GM12875 (cell line): ENCODE measurements at regions not wholly inside any gene's neighbourhood (a gene's known extent, or its start where the extent isn't known, plus 50 kb on each side); places are given as distances from the start of the nearest gene placed in this dataset.

Experiments
- H3K4me3 ChIP-seq: one replicate; pipeline ENCODE4 v1.5.1; 2011; ENCODE audit warnings: low read depth, low read length, control low read depth
- CTCF ChIP-seq: IDR thresholded peaks from 2 replicates; pipeline ENCODE4 v1.5.1; 2011; ENCODE audit warnings: low read depth, mild to moderate bottlenecking, control low read depth, inconsistent platforms, low read length, moderate library complexity, borderline replicate concordance; ENCODE audit not compliant: insufficient read depth

- H3K4me3 ChIP-seq: no peak overlapping the region
- no peak for TF ChIP-seq CTCF
Observed at GRCh38 chr16:87248714-87249113, 68.5 kb downstream of the C16orf95 start.

DNA sequence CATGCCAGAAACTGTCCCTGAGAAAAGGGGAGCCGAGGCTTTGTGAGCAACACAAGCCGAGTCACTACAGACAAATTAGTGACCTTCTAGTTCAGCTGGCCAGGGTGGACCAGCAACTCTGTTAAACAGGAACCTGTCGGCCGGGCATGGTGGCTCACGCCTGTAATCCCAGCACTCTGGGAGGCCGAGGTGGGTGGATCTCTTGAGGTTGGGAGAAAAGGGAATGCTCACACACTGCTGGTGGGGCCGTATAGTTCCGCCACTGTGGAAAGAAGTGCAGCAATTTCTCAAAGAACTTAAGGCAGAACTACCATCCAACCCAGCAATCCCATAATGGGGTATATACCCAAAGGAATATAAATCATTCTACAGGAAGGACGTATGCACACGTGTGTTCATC, 67.8 kb downstream of the C16orf95 start:
- no peak for TF ChIP-seq CTCF
- H3K4me3 ChIP-seq: no peak overlapping the region

- TF ChIP-seq CTCF: no peak
- no peak overlapping the region for H3K4me3 ChIP-seq
Observed at GRCh38 chr16:87250431-87250960, 66.7 kb downstream of the C16orf95 start.

DNA sequence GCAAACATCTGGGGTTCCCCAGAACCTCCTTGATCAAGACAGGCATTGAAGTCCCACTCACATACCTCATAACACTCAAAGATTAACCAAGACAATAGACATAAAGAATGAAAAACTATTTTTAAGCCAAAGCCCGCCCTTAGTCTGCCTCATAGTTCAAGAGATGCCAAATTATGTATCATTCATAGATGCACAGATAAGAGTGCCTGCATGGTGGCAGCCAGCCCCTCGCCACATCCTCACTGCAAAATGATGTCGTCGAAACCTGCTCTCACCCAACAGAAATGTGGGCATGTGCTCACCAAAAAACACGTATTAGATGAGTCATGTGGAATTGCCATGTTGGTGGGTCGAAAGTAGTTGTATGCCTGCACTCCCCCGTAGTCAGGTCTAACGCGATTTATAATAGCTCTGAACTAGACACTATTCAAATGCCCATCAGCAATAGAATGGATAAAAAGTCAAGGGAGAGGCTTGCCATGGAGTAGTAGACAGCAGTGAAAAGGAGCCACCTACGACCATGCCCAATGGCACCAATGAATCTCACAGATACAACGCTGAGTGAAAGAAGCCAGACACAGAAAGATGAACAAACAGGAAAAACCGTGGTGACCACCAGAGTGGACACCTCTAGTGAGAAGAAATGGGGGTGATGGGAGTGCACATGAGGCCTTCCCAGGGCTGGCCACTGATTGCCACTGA, 64.8 kb downstream of the C16orf95 start:
- no peak overlapping the region for H3K4me3 ChIP-seq

More for the DNA sequence above, 64.8 kb downstream of the C16orf95 start:
- no peak for TF ChIP-seq CTCF
